AG04449 (cell line): ENCODE measurements at regions not wholly inside any gene's neighbourhood (a gene's known extent, or its start where the extent isn't known, plus 50 kb on each side); places are given as distances from the start of the nearest gene placed in this dataset.

ENCODE experiments used
- CTCF ChIA-PET: fragments of 350-600 bp; formaldehyde crosslinking; extraction: SDS; loops from one replicate; lab custom pipeline; 2021; ENCODE audit warnings: antibody characterized with exemption; lab: Yijun Ruan, JAX
- POLR2A ChIA-PET: fragments of 400-600, 350-600 bp; formaldehyde crosslinking; extraction: SDS; loops from one replicate; lab custom pipeline; 2020; ENCODE audit warnings: antibody characterized with exemption, inconsistent platforms; lab: Yijun Ruan, JAX
- DNase-seq: peaks from one replicate; pipeline ENCODE4 v3.0.0-alpha.2; 2010; ENCODE audit warnings: low read depth, low spot score
- H3K4me3 ChIP-seq: 2 replicates; pipeline ENCODE4 v1.5.1; 2011; ENCODE audit warnings: low read depth, mild to moderate bottlenecking, control low read depth, low read length
- CTCF ChIP-seq: IDR thresholded peaks from one replicate; pipeline ENCODE4 v1.5.1; 2011; ENCODE audit warnings: mild to moderate bottlenecking, moderate library complexity, low read length, control low read depth, inconsistent platforms; ENCODE audit not compliant: insufficient read depth; ENCODE audit errors: missing control alignments

GRCh38 chr9:26537211-26537610 is 355.4 kb downstream of the CAAP1 start:
- no peak overlapping the region for H3K4me3 ChIP-seq
- CTCF ChIA-PET, result no interaction called here
- POLR2A ChIA-PET, result no interaction called here
- no peak for DNase-seq
- TF ChIP-seq CTCF, result no peak

GRCh38 chr9:26535151-26535550 is 357.5 kb downstream of the CAAP1 start:
- DNase-seq, result no peak
- ChIA-PET POLR2A (no interaction called here), CTCF (no interaction called here)
- TF ChIP-seq CTCF, result no peak
- no peak overlapping the region for H3K4me3 ChIP-seq

GRCh38 chr9:26530841-26531240 is 361.8 kb downstream of the CAAP1 start:
- CTCF ChIA-PET, result no interaction called here
- no peak for TF ChIP-seq CTCF
- no peak overlapping the region for H3K4me3 ChIP-seq
- POLR2A ChIA-PET, result no interaction called here
- DNase-seq, result no peak

GRCh38 chr9:26527931-26528330 is 364.7 kb downstream of the CAAP1 start:
- H3K4me3 ChIP-seq, result no peak overlapping the region
- no peak for DNase-seq
- ChIA-PET POLR2A (no interaction called here), CTCF (no interaction called here)
- no peak for TF ChIP-seq CTCF

- DNase-seq, result no peak
- no peak overlapping the region for H3K4me3 ChIP-seq
- POLR2A ChIA-PET, result no interaction called here
- no peak for TF ChIP-seq CTCF
- CTCF ChIA-PET, result no interaction called here
Observed at GRCh38 chr9:26524267-26524666, 368.3 kb downstream of the CAAP1 start.

GRCh38 chr9:26523577-26523976 is 369.0 kb downstream of the CAAP1 start:
- DNase-seq, result no peak
- ChIA-PET POLR2A (no interaction called here), CTCF (no interaction called here)
- no peak for TF ChIP-seq CTCF
- no peak overlapping the region for H3K4me3 ChIP-seq

- TF ChIP-seq CTCF, result no peak
- DNase-seq, result no peak
- ChIA-PET POLR2A (no interaction called here), CTCF (no interaction called here)
- H3K4me3 ChIP-seq, result no peak overlapping the region
Observed at GRCh38 chr9:26520141-26520540, 372.5 kb downstream of the CAAP1 start.
